GM23338 (cell line): ENCODE measurements at regions not wholly inside any gene's neighbourhood (a gene's known extent, or its start where the extent isn't known, plus 50 kb on each side); places are given as distances from the start of the nearest gene placed in this dataset.

Experiments used
- ATAC-seq: fragments of 200-7000 bp; cut with Tn5 transposase; 3 replicates; pipeline ENCODE4 v1.9.1; 2020
- DNase-seq: peaks from one replicate; pipeline ENCODE4 v3.0.0-alpha.2; 2015; ENCODE audit warnings: low spot score
- H2AFZ ChIP-seq: fragments of 200-600 bp; sonication (generic); 2 replicates; pipeline ENCODE4 v1.8.0; 2016; ENCODE audit warnings: antibody characterized with exemption, mild to moderate bottlenecking, moderate library complexity
- H3F3A ChIP-seq: fragments of 200-600 bp; sonication (generic); replicated peaks from 2 replicates; pipeline ENCODE4 v1.8.0; 2017; ENCODE audit warnings: antibody characterized with exemption, mixed run types, low read depth
- H3K27ac ChIP-seq: fragments of 200-600 bp; sonication (generic); 2 replicates; pipeline ENCODE4 v1.6.1; 2016; ENCODE audit warnings: low read depth
- H3K27me3 ChIP-seq: fragments of 200-600 bp; sonication (generic); 2 replicates; pipeline ENCODE4 v1.8.0; 2016; ENCODE audit warnings: mild to moderate bottlenecking, mixed run types, moderate library complexity; ENCODE audit not compliant: insufficient read depth
- H3K36me3 ChIP-seq: fragments of 200-600 bp; sonication (generic); 2 replicates; pipeline ENCODE4 v1.8.0; 2016; ENCODE audit warnings: mild to moderate bottlenecking; ENCODE audit not compliant: insufficient read depth
- H3K4me1 ChIP-seq: fragments of 200-600 bp; sonication (generic); 2 replicates; pipeline ENCODE4 v1.8.0; 2016; ENCODE audit warnings: mild to moderate bottlenecking, moderate library complexity; ENCODE audit not compliant: insufficient read depth
- H3K4me2 ChIP-seq: fragments of 200-600 bp; sonication (generic); 2 replicates; pipeline ENCODE4 v1.7.1; 2017; ENCODE audit warnings: mixed run types
- H3K4me3 ChIP-seq: fragments of 200-600 bp; sonication (generic); 2 replicates; pipeline ENCODE4 v1.6.1; 2016; ENCODE audit warnings: mixed run types
- H3K79me2 ChIP-seq: fragments of 200-600 bp; sonication (generic); replicated peaks from 2 replicates; pipeline ENCODE4 v1.8.0; 2017; ENCODE audit warnings: mild to moderate bottlenecking; ENCODE audit not compliant: insufficient read depth
- H3K9me2 ChIP-seq: fragments of 200-600 bp; sonication (generic); 2 replicates; pipeline ENCODE4 v1.8.0; 2017; ENCODE audit not compliant: insufficient read depth
- H4K20me1 ChIP-seq: fragments of 200-600 bp; sonication (generic); replicated peaks from 2 replicates; pipeline ENCODE4 v1.8.0; 2017; ENCODE audit warnings: mild to moderate bottlenecking; ENCODE audit not compliant: insufficient read depth
- H3K27ac Mint-ChIP-seq: 2 replicates; pipeline ENCODE4 v1.8.0; 2020; ENCODE audit warnings: inconsistent platforms, mild to moderate bottlenecking, moderate library complexity, mixed read lengths
- H3K27me3 Mint-ChIP-seq: 3 replicates; pipeline ENCODE4 v1.8.0; 2022; ENCODE audit warnings: low read depth, mild to moderate bottlenecking, moderate library complexity, mixed read lengths, inconsistent platforms; ENCODE audit not compliant: insufficient read depth, poor library complexity
- H3K36me3 Mint-ChIP-seq: 3 replicates; pipeline ENCODE4 v1.8.0; 2021; ENCODE audit warnings: low read depth, mild to moderate bottlenecking, inconsistent platforms, moderate library complexity, mixed read lengths
- H3K4me1 Mint-ChIP-seq: 3 replicates; pipeline ENCODE4 v1.8.0; 2020; ENCODE audit warnings: mild to moderate bottlenecking, inconsistent platforms, mixed read lengths
- H3K4me3 Mint-ChIP-seq: 3 replicates; pipeline ENCODE4 v1.8.0; 2021; ENCODE audit warnings: moderate library complexity, mild to moderate bottlenecking, inconsistent platforms, mixed read lengths
- H3K9me3 Mint-ChIP-seq: 3 replicates; pipeline ENCODE4 v1.8.0; 2020; ENCODE audit warnings: moderate library complexity, mild to moderate bottlenecking, inconsistent platforms, mixed read lengths
- CREB1 ChIP-seq: fragments of 250-450 bp; sonication (Bioruptor Pico); IDR thresholded peaks from 2 replicates; pipeline ENCODE4 v1.5.0; 2020; ENCODE audit warnings: low read depth, mild to moderate bottlenecking, moderate library complexity
- CTCF ChIP-seq, 2 experiments: fragments of 200-600 bp in 1 of 2; sonication (generic) in 1 of 2; conservative IDR thresholded peaks; 2 replicates each; pipeline versions ENCODE4 v1.5.1 to v1.6.1; 2016 to 2017; ENCODE audit warnings: antibody characterized with exemption in 2 of 2, low read depth in 2 of 2, mild to moderate bottlenecking in 2 of 2, moderate library complexity in 1 of 2
- ETS1 ChIP-seq: IDR thresholded peaks from 2 replicates; pipeline ENCODE4 v1.6.1; 2016; ENCODE audit warnings: antibody characterized with exemption
- EZH2 ChIP-seq: fragments of 200-600 bp; sonication (generic); IDR thresholded peaks from one replicate; pipeline ENCODE4 v1.8.0; 2017; ENCODE audit warnings: antibody characterized with exemption, mild to moderate bottlenecking, low read depth; ENCODE audit not compliant: unreplicated experiment
- EZH2phosphoT487 ChIP-seq: fragments of 200-600 bp; sonication (generic); IDR thresholded peaks from one replicate; pipeline ENCODE4 v1.8.1; 2018; ENCODE audit warnings: antibody characterized with exemption; ENCODE audit not compliant: unreplicated experiment
- JUNB ChIP-seq: IDR thresholded peaks from one replicate; pipeline ENCODE4 v1.6.1; 2016; ENCODE audit warnings: antibody characterized with exemption; ENCODE audit not compliant: unreplicated experiment
- NANOG ChIP-seq: IDR thresholded peaks from 2 replicates; pipeline ENCODE4 v1.6.1; 2016; ENCODE audit warnings: antibody characterized with exemption, borderline replicate concordance
- POLR2AphosphoS5 ChIP-seq: IDR thresholded peaks from 2 replicates; pipeline ENCODE4 v1.6.1; 2016; ENCODE audit warnings: antibody characterized with exemption, low read depth
- REST ChIP-seq: IDR thresholded peaks from one replicate; pipeline ENCODE4 v1.6.1; 2018; ENCODE audit warnings: antibody characterized with exemption; ENCODE audit not compliant: unreplicated experiment
- STAT1 ChIP-seq: IDR thresholded peaks from one replicate; pipeline ENCODE4 v1.6.1; 2016; ENCODE audit warnings: antibody characterized with exemption; ENCODE audit not compliant: unreplicated experiment
- ZNF114 ChIP-seq: fragments of 250-450 bp; sonication (Bioruptor Pico); IDR thresholded peaks from 2 replicates; pipeline ENCODE4 v1.5.0; 2020; ENCODE audit warnings: mild to moderate bottlenecking, moderate library complexity
- ZNF331 ChIP-seq: fragments of 250-450 bp; sonication (Bioruptor Pico); IDR thresholded peaks from 2 replicates; pipeline ENCODE4 v1.5.0; 2020; ENCODE audit warnings: low read depth, mild to moderate bottlenecking, moderate library complexity
- ZNF462 ChIP-seq: fragments of 250-450 bp; sonication (Bioruptor Pico); IDR thresholded peaks from 2 replicates; pipeline ENCODE4 v1.5.0; 2020; ENCODE audit warnings: mild to moderate bottlenecking, moderate library complexity

- TF ChIP-seq ZNF462 (CRISPR knock-in tag) (no peak), NANOG (no peak), POLR2AphosphoS5 (no peak), CREB1 (no peak)
These were observed 91.0 kb upstream of the CDH13 start (continued) for GRCh38 chr16:82535764-82536163.

- Mint-ChIP-seq H3K4me3 (no peak overlapping the region), H3K27ac (no peak overlapping the region), H3K9me3 (peaks cover 6% of the 10 kb centered on the region; the same call in 2 of the 3 replicates), H3K4me1 (no peaks in the 10 kb centered on the region), H3K27me3 (peaks cover 2% of the 10 kb centered on the region), H3K36me3 (no peaks in the 10 kb centered on the region)
- no peak overlapping the region for H3K27ac ChIP-seq
- no peak overlapping the region for H3K4me2 ChIP-seq
- no peaks in the 10 kb centered on the region for H3K9me2 ChIP-seq
- H4K20me1 ChIP-seq = no peaks in the 10 kb centered on the region
- DNase-seq (no peak), ATAC-seq (no peak)
- no peak overlapping the region for H3K4me3 ChIP-seq
- H3K36me3 ChIP-seq = no peaks in the 10 kb centered on the region
- no peaks in the 10 kb centered on the region for H3K79me2 ChIP-seq
- no peaks in the 10 kb centered on the region for H3F3A ChIP-seq
- no peaks in the 10 kb centered on the region for H3K27me3 ChIP-seq
- H3K4me1 ChIP-seq = no peaks in the 10 kb centered on the region
- TF ChIP-seq STAT1 (no peak), POLR2AphosphoS5 (no peak), ETS1 (no peak), ZNF114 (CRISPR knock-in tag) (no peak), NANOG (no peak), REST (no peak), JUNB (no peak), CTCF (conservative IDR thresholded peaks at IDR 0.05; ENCODE audit: low read depth in 2 of 2) (no peak), EZH2 (no peak), EZH2phosphoT487 (no peak), CREB1 (no peak), ZNF331 (no peak)
- H2AFZ ChIP-seq = no peak overlapping the region
These were observed 91.5 kb upstream of the CDH13 start for GRCh38 chr16:82535262-82535661.
